Spleen (tissue), 7 donors: ENCODE measurements at regions not wholly inside any gene's neighbourhood (a gene's known extent, or its start where the extent isn't known, plus 50 kb on each side); places are given as distances from the start of the nearest gene placed in this dataset.

ENCODE experiments used
- CTCF ChIP-seq, 11 experiments: fragments of 200-600 bp in 7 of 11; fragments of 450-650 bp in 4 of 11; sonication (generic) in 4 of 11; IDR thresholded peaks in 8 of 11; conservative IDR thresholded peaks in 3 of 11; 1 replicate in 7 of 11; 2 replicates in 4 of 11; pipeline versions ENCODE4 v1.4.0 to v1.8.0; 2016 to 2021; ENCODE audit warnings: antibody characterized with exemption in 11 of 11, inconsistent platforms in 4 of 11, mild to moderate bottlenecking in 1 of 11
- POLR2A ChIP-seq, 3 donors: fragments of 450-650 bp; IDR thresholded peaks; one replicate each; pipeline ENCODE4 v1.5.1; 2017; ENCODE audit warnings: antibody characterized with exemption in 3 of 3, mild to moderate bottlenecking in 1 of 3
- POLR2AphosphoS5 ChIP-seq, 3 donors: sonication (generic); formaldehyde crosslinking; IDR thresholded peaks; one replicate each; pipeline ENCODE4 v1.5.1; 2017; ENCODE audit warnings: antibody characterized with exemption in 3 of 3
- donor health status: DM: no; HTN: no; CAD: no; lungs with moderate emphysema.
- donor health status: DM: no; HTN: no; CAD: no.
- donor health status: DM: no; HTN: no; CAD: no.

DNA sequence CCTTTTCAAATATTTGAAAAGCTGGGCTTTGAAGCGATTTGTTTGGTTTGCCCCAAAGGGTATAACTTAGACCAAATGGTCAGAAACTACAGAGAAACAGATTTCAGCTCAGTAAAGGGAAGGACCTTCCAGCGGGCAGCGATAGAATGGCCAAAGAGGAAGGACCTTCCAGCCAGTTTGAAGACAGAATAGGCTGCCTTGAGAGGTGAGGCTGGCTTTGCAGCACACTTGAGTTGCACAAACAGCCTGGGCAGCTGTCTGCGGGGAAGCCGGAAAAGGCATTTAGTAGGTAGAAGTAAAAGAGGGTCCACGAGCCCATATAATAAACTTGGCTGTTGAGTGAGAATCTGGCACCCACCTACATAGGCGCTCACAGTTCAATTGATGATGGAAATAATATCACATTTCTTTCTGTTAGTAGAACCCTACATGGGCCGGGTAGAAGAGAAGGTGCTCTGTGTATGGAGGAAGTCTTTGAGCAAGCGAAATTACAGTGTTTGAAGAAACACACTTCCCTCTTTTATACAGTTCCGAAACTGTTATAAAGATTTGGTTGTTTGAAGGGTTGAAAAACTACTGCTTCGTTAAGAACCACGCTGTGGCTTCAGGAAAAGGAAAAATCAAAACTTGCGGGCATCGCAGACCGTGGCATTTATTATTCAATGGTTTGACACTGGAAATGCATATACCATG, 75.0 kb upstream of the SORBS2 start:
- TF ChIP-seq POLR2A (IDR thresholded peaks at IDR 0.05) = no peak
- no peak for TF ChIP-seq CTCF (IDR thresholded peaks at IDR 0.05 in 8 of 11, conservative IDR thresholded peaks at IDR 0.05 in 3 of 11)
- no peak for TF ChIP-seq POLR2AphosphoS5 (IDR thresholded peaks at IDR 0.05)
